Lower leg skin (tissue), 4 donors: ENCODE measurements at regions not wholly inside any gene's neighbourhood (a gene's known extent, or its start where the extent isn't known, plus 50 kb on each side); places are given as distances from the start of the nearest gene placed in this dataset.
"Not testable (repeated sequence)": the region's sequence is repeated elsewhere in the genome, so short reads cannot be mapped to it uniquely, and the experiment has no call there.

Experiments
- DNase-seq, 2 donors: peaks; one replicate each; pipeline ENCODE4 v3.0.0-alpha.2; 2019; ENCODE audit warnings: low spot score in 2 of 2
- H3K4me3 ChIP-seq: fragments of 200-600 bp; sonication (generic); 2 replicates; pipeline ENCODE4 v1.5.1; 2017; ENCODE audit warnings: mild to moderate bottlenecking, low read depth; ENCODE audit not compliant: poor library complexity, severe bottlenecking
- CTCF ChIP-seq, 3 donors: fragments of 450-650 bp; IDR thresholded peaks; one replicate each; pipeline ENCODE4 v1.5.1; 2016; ENCODE audit warnings: antibody characterized with exemption in 3 of 3, mild to moderate bottlenecking in 3 of 3, moderate library complexity in 2 of 3
- POLR2A ChIP-seq, 2 donors: fragments of 450-650 bp; IDR thresholded peaks; one replicate each; pipeline ENCODE4 v1.6.1; 2016 to 2017; ENCODE audit warnings: antibody characterized with exemption in 2 of 2, mild to moderate bottlenecking in 1 of 2, moderate library complexity in 1 of 2
- WGBS, 2 donors: methylation state at CpG; one replicate each; pipeline ENCODE4 v1.1.5; 2018; 5-methylcytosine and 5-hydroxymethylcytosine counted together
- intact Hi-C: fragments of 100-400 bp; cut with DNase I; formaldehyde crosslinking; loops from one replicate; pipeline ENCODE4 v1.15.0; 2023; ENCODE audit warnings: low total_unique reads

GRCh38 chr15:26069231-26069641 is 206.1 kb upstream of the ATP10A start:
- TF ChIP-seq CTCF (IDR thresholded peaks at IDR 0.05) (no peak), POLR2A (IDR thresholded peaks at IDR 0.05) (no peak)
- 52 to 54% methylated on average over 1 of the region's 1 CpG for WGBS, 2 donors
- intact Hi-C loops: no loop called here
- H3K4me3 ChIP-seq: no peak overlapping the region
- DNase-seq: no peak

DNA sequence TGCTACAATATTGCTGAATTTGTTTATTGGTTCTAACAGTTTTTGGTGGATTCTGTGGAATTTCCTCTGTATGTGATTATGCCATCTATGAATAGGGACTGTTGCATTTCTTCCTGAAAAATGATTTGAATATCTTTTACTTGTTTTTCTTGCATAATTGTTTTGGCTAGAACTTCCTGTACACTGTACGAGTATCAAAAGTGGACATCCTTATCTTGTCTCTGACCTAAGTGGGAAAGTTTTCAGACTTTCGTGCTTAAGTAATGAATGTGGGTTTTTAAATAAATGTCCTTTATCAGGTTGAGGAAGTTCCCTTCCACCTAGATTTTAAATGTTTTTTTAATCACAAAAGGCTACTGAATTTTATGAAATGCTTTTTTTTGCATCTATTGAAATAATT is 203.8 kb upstream of the ATP10A start:
- DNase-seq: no peak
- 61 to 63% methylated on average over 2 of the region's 2 CpGs for WGBS, 2 donors
- no peak overlapping the region for H3K4me3 ChIP-seq
- TF ChIP-seq CTCF (IDR thresholded peaks at IDR 0.05): no peak
- no peak for TF ChIP-seq POLR2A (IDR thresholded peaks at IDR 0.05)
- intact Hi-C loops: no loop called here

DNA sequence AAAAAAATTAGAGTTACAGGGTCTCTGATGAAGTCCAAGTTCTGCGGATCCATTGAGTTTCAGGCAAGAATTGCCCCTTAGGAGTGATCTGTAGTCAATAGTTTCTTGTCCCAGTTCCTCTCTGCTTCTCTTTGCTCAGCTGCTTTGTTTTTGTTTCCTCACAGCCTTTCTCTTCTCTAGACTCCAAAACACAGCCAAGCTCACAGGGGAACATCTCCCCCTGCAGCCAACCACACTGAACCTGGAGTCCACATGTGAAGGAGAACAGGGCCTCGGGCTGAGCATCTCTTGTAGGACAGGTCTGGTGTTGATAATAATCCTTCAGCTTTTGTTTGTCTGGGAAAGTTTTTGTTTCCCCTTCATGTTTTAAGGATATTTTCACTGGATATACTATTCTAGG is 202.6 kb upstream of the ATP10A start:
- no peak for DNase-seq
- TF ChIP-seq CTCF (IDR thresholded peaks at IDR 0.05): no peak
- TF ChIP-seq POLR2A (IDR thresholded peaks at IDR 0.05): no peak
- H3K4me3 ChIP-seq: no peak overlapping the region
- intact Hi-C loops: no loop called here
- 75 to 82% methylated on average over 2 of the region's 2 CpGs for WGBS, 2 donors

DNA sequence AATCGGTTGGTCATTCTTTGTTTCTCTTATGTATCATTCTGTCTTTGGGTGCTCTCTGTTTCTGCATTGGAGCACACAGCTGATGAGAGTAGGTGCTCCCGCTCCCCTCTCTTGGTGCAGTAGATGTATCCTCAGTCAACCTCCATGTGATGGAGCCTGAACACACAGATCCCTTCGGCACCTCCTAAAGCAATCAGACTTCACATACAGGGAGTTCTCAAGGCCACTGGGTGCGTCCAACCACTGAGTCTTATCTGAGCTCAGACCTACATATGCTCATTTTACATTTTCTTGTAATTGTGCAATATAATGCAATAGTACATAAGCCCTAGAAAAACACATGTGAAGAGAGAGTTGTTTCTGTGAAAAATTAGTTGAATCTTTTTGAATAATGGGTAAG is 198.1 kb upstream of the ATP10A start:
- intact Hi-C loops: no loop called here
- 87 to 90% methylated on average over 4 of the region's 4 CpGs for WGBS, 2 donors
- no peak for DNase-seq
- no peak for TF ChIP-seq POLR2A (IDR thresholded peaks at IDR 0.05)
- no peak for TF ChIP-seq CTCF (IDR thresholded peaks at IDR 0.05)
- no peak overlapping the region for H3K4me3 ChIP-seq

GRCh38 chr15:26056766-26057165 is 193.6 kb upstream of the ATP10A start:
- intact Hi-C loops, H3K4me3 ChIP-seq, DNase-seq: not testable (repeated sequence)
- WGBS, 2 donors: 90 to 93% methylated on average over 22 to 29 of the region's 29 CpGs

- 31 to 34% methylated on average over 14 of the region's 14 CpGs for WGBS, 2 donors
These were observed 188.9 kb upstream of the ATP10A start for GRCh38 chr15:26051761-26052675.

More at GRCh38 chr15:26051761-26052675, 188.9 kb upstream of the ATP10A start:
- intact Hi-C loops: no loop called here
- H3K4me3 ChIP-seq: no peak overlapping the region
- TF ChIP-seq POLR2A (IDR thresholded peaks at IDR 0.05) (no peak), CTCF (IDR thresholded peaks at IDR 0.05) (no peak)
- peak in 1 of 2 donors; percentile 43 for DNase-seq
